Activated CD4-positive, alpha-beta T cell treated with anti-CD3 and anti-CD28 coated beads, Interleukin-2, amount 10 ng/mL, durations not matched to agents 24 days and 14 days (primary cell): ENCODE measurements at regions not wholly inside any gene's neighbourhood (a gene's known extent, or its start where the extent isn't known, plus 50 kb on each side); places are given as distances from the start of the nearest gene placed in this dataset.

Experiments used
- DNase-seq: peaks from one replicate; pipeline ENCODE4 v3.0.0; 2022
- H3K27ac Mint-ChIP-seq: one replicate; pipeline ENCODE4 v1.8.0; 2022; ENCODE audit warnings: mild to moderate bottlenecking, mixed read lengths
- H3K27me3 Mint-ChIP-seq: one replicate; pipeline ENCODE4 v1.8.0; 2022; ENCODE audit warnings: mixed read lengths
- H3K36me3 Mint-ChIP-seq: one replicate; pipeline ENCODE4 v1.8.0; 2022; ENCODE audit warnings: low read depth, mild to moderate bottlenecking, mixed read lengths
- H3K4me1 Mint-ChIP-seq: one replicate; pipeline ENCODE4 v1.8.0; 2021; ENCODE audit warnings: mixed read lengths
- H3K4me3 Mint-ChIP-seq: one replicate; pipeline ENCODE4 v1.8.0; 2022; ENCODE audit warnings: mild to moderate bottlenecking, moderate library complexity, mixed read lengths
- H3K9me3 Mint-ChIP-seq: one replicate; pipeline ENCODE4 v1.8.0; 2021; ENCODE audit warnings: mixed read lengths
- intact Hi-C: fragments of 100-400 bp; cut with micrococcal nuclease; formaldehyde crosslinking; loops from one replicate; pipeline ENCODE4 v1.15.1; 2023

- no peaks in the 10 kb centered on the region for H3K9me3 Mint-ChIP-seq
- H3K27ac Mint-ChIP-seq = no peak overlapping the region
- H3K36me3 Mint-ChIP-seq = no peaks in the 10 kb centered on the region
- no peak for DNase-seq
- no peak overlapping the region for H3K4me3 Mint-ChIP-seq
- no peaks in the 10 kb centered on the region for H3K4me1 Mint-ChIP-seq
- intact Hi-C loops = no loop called here
- no peaks in the 10 kb centered on the region for H3K27me3 Mint-ChIP-seq
Measured at GRCh38 chr18:45441110-45441847, 174.0 kb upstream of the SLC14A2 start.

GRCh38 chr18:45444040-45444439 lies 171.2 kb upstream of the SLC14A2 start:
- Mint-ChIP-seq H3K4me1 (no peaks in the 10 kb centered on the region), H3K36me3 (no peaks in the 10 kb centered on the region), H3K27ac (no peak overlapping the region), H3K9me3 (no peaks in the 10 kb centered on the region), H3K4me3 (no peak overlapping the region), H3K27me3 (no peaks in the 10 kb centered on the region)
- intact Hi-C loops = no loop called here
- DNase-seq = no peak

- Mint-ChIP-seq H3K4me3 (no peak overlapping the region), H3K9me3 (no peaks in the 10 kb centered on the region), H3K27me3 (no peaks in the 10 kb centered on the region), H3K27ac (no peak overlapping the region), H3K4me1 (no peaks in the 10 kb centered on the region), H3K36me3 (no peaks in the 10 kb centered on the region)
- intact Hi-C loops = no loop called here
- no peak for DNase-seq
Measured at GRCh38 chr18:45447355-45448265, 167.7 kb upstream of the SLC14A2 start.

- Mint-ChIP-seq H3K9me3 (no peaks in the 10 kb centered on the region), H3K27ac (no peak overlapping the region), H3K4me3 (no peak overlapping the region), H3K36me3 (no peaks in the 10 kb centered on the region), H3K27me3 (no peaks in the 10 kb centered on the region), H3K4me1 (no peaks in the 10 kb centered on the region)
- DNase-seq = no peak
- intact Hi-C loops = no loop called here
Measured at GRCh38 chr18:45448871-45449270, 166.4 kb upstream of the SLC14A2 start.

GRCh38 chr18:45449418-45450227 lies 165.7 kb upstream of the SLC14A2 start:
- H3K27ac Mint-ChIP-seq = no peak overlapping the region
- DNase-seq = no peak
- no peaks in the 10 kb centered on the region for H3K36me3 Mint-ChIP-seq
- no peaks in the 10 kb centered on the region for H3K9me3 Mint-ChIP-seq
- no peak overlapping the region for H3K4me3 Mint-ChIP-seq
- H3K4me1 Mint-ChIP-seq = no peaks in the 10 kb centered on the region
- intact Hi-C loops = no loop called here
- H3K27me3 Mint-ChIP-seq = no peaks in the 10 kb centered on the region

GRCh38 chr18:45456090-45457021 lies 158.9 kb upstream of the SLC14A2 start:
- H3K27ac Mint-ChIP-seq = no peak overlapping the region
- DNase-seq = no peak
- H3K36me3 Mint-ChIP-seq = no peaks in the 10 kb centered on the region
- intact Hi-C loops = no loop called here
- no peak overlapping the region for H3K4me3 Mint-ChIP-seq
- no peaks in the 10 kb centered on the region for H3K9me3 Mint-ChIP-seq
- no peaks in the 10 kb centered on the region for H3K27me3 Mint-ChIP-seq
- H3K4me1 Mint-ChIP-seq = no peaks in the 10 kb centered on the region

- Mint-ChIP-seq H3K4me3 (no peak overlapping the region), H3K9me3 (no peaks in the 10 kb centered on the region), H3K4me1 (no peaks in the 10 kb centered on the region), H3K27me3 (no peaks in the 10 kb centered on the region), H3K27ac (no peak overlapping the region), H3K36me3 (no peaks in the 10 kb centered on the region)
- no peak for DNase-seq
- intact Hi-C loops = no loop called here
Measured at GRCh38 chr18:45458033-45458432, 157.2 kb upstream of the SLC14A2 start.

- no peak overlapping the region for H3K27ac Mint-ChIP-seq
- no peaks in the 10 kb centered on the region for H3K4me1 Mint-ChIP-seq
- H3K4me3 Mint-ChIP-seq = no peak overlapping the region
- H3K9me3 Mint-ChIP-seq = no peaks in the 10 kb centered on the region
- no peaks in the 10 kb centered on the region for H3K36me3 Mint-ChIP-seq
- intact Hi-C loops = no loop called here
- DNase-seq = no peak
- H3K27me3 Mint-ChIP-seq = no peaks in the 10 kb centered on the region
Measured at GRCh38 chr18:45462179-45462578, 153.1 kb upstream of the SLC14A2 start.

GRCh38 chr18:45463451-45463850 lies 151.8 kb upstream of the SLC14A2 start:
- H3K27me3 Mint-ChIP-seq = no peaks in the 10 kb centered on the region
- H3K27ac Mint-ChIP-seq = no peak overlapping the region
- no peaks in the 10 kb centered on the region for H3K4me1 Mint-ChIP-seq
- no peak for DNase-seq
- no peaks in the 10 kb centered on the region for H3K36me3 Mint-ChIP-seq
- no peak overlapping the region for H3K4me3 Mint-ChIP-seq
- intact Hi-C loops = no loop called here
- no peaks in the 10 kb centered on the region for H3K9me3 Mint-ChIP-seq

- intact Hi-C loops = no loop called here
- H3K9me3 Mint-ChIP-seq = no peaks in the 10 kb centered on the region
- H3K4me3 Mint-ChIP-seq = no peak overlapping the region
- H3K4me1 Mint-ChIP-seq = no peaks in the 10 kb centered on the region
- no peak for DNase-seq
- no peak overlapping the region for H3K27ac Mint-ChIP-seq
- no peaks in the 10 kb centered on the region for H3K36me3 Mint-ChIP-seq
- no peaks in the 10 kb centered on the region for H3K27me3 Mint-ChIP-seq
Measured at GRCh38 chr18:45464619-45465018, 150.7 kb upstream of the SLC14A2 start.

GRCh38 chr18:45467293-45467692 lies 148.0 kb upstream of the SLC14A2 start:
- H3K27me3 Mint-ChIP-seq = no peaks in the 10 kb centered on the region
- H3K36me3 Mint-ChIP-seq = no peaks in the 10 kb centered on the region
- H3K4me1 Mint-ChIP-seq = no peaks in the 10 kb centered on the region
- no peak overlapping the region for H3K27ac Mint-ChIP-seq
- no peak overlapping the region for H3K4me3 Mint-ChIP-seq
- no peaks in the 10 kb centered on the region for H3K9me3 Mint-ChIP-seq
- no peak for DNase-seq
- intact Hi-C loops = no loop called here

- no peak overlapping the region for H3K27ac Mint-ChIP-seq
- intact Hi-C loops = no loop called here
- DNase-seq = no peak
- no peaks in the 10 kb centered on the region for H3K27me3 Mint-ChIP-seq
- no peaks in the 10 kb centered on the region for H3K4me1 Mint-ChIP-seq
- no peaks in the 10 kb centered on the region for H3K36me3 Mint-ChIP-seq
- H3K9me3 Mint-ChIP-seq = no peaks in the 10 kb centered on the region
- H3K4me3 Mint-ChIP-seq = no peak overlapping the region
Measured at GRCh38 chr18:45467945-45468344, 147.3 kb upstream of the SLC14A2 start.

- intact Hi-C loops = no loop called here
- H3K27me3 Mint-ChIP-seq = no peaks in the 10 kb centered on the region
Measured at GRCh38 chr18:45478889-45479288, 136.4 kb upstream of the SLC14A2 start.

More at GRCh38 chr18:45478889-45479288, 136.4 kb upstream of the SLC14A2 start:
- no peaks in the 10 kb centered on the region for H3K4me1 Mint-ChIP-seq
- no peaks in the 10 kb centered on the region for H3K9me3 Mint-ChIP-seq
- DNase-seq = no peak
- H3K27ac Mint-ChIP-seq = no peak overlapping the region
- H3K36me3 Mint-ChIP-seq = no peaks in the 10 kb centered on the region
- no peak overlapping the region for H3K4me3 Mint-ChIP-seq
